OCI-LY1 (cell line): ENCODE measurements at regions not wholly inside any gene's neighbourhood (a gene's known extent, or its start where the extent isn't known, plus 50 kb on each side); places are given as distances from the start of the nearest gene placed in this dataset.

Experiments used
- H2AFZ ChIP-seq: fragments of 200-600 bp; sonication (generic), shearing (Covaris generic); 2 replicates; pipeline ENCODE4 v1.6.0; 2014; ENCODE audit warnings: antibody characterized with exemption, mild to moderate bottlenecking, low read length
- H3F3A ChIP-seq: fragments of 200-600 bp; sonication (generic), shearing (Covaris generic); 2 replicates; pipeline ENCODE4 v1.6.0; 2014; ENCODE audit warnings: mild to moderate bottlenecking, antibody characterized with exemption, low read length, moderate library complexity; ENCODE audit not compliant: insufficient read depth
- H3K27ac ChIP-seq: fragments of 200-600 bp; sonication (generic); 2 replicates; pipeline ENCODE4 v1.5.1; 2014; ENCODE audit warnings: low read length, mixed run types, mild to moderate bottlenecking, low read depth; ENCODE audit not compliant: poor library complexity, severe bottlenecking
- H3K27me3 ChIP-seq: fragments of 200-600 bp; sonication (generic); 2 replicates; pipeline ENCODE4 v1.6.0; 2014; ENCODE audit warnings: antibody characterized with exemption, mild to moderate bottlenecking, low read length, moderate library complexity; ENCODE audit not compliant: insufficient read depth
- H3K36me3 ChIP-seq: fragments of 200-600 bp; sonication (generic); 2 replicates; pipeline ENCODE4 v1.6.1; 2014; ENCODE audit warnings: mild to moderate bottlenecking, antibody characterized with exemption, low read length, moderate library complexity, mixed read lengths; ENCODE audit not compliant: insufficient read depth
- H3K4me1 ChIP-seq: fragments of 200-600 bp; sonication (generic); 2 replicates; pipeline ENCODE4 v1.5.1; 2014; ENCODE audit warnings: mild to moderate bottlenecking, low read length, moderate library complexity; ENCODE audit not compliant: insufficient read depth, severe bottlenecking
- H3K4me2 ChIP-seq: fragments of 200-600 bp; sonication (generic), shearing (Covaris generic); 2 replicates; pipeline ENCODE4 v1.6.1; 2014; ENCODE audit warnings: low read length
- H3K4me3 ChIP-seq: fragments of 200-600 bp; sonication (generic); 2 replicates; pipeline ENCODE4 v1.5.1; 2014; ENCODE audit warnings: low read length, low read depth, mild to moderate bottlenecking, mixed read lengths; ENCODE audit not compliant: poor library complexity, severe bottlenecking
- H3K79me2 ChIP-seq: fragments of 200-600 bp; shearing (Covaris generic); 2 replicates; pipeline ENCODE4 v1.6.1; 2016; ENCODE audit warnings: mixed run types, low read length, mixed read lengths; ENCODE audit not compliant: insufficient read depth
- H3K9ac ChIP-seq: fragments of 200-600 bp; sonication (generic), shearing (Covaris generic); 2 replicates; pipeline ENCODE4 v1.6.1; 2014; ENCODE audit warnings: mild to moderate bottlenecking, low read length, mixed read lengths
- H3K9me2 ChIP-seq: fragments of 200-600 bp; sonication (generic), shearing (Covaris generic); 2 replicates; pipeline ENCODE4 v1.6.1; 2014; ENCODE audit warnings: low read depth, mild to moderate bottlenecking, low read length, mixed read lengths
- H3K9me3 ChIP-seq: fragments of 200-600 bp; shearing (Covaris generic); 2 replicates; pipeline ENCODE4 v1.6.1; 2014; ENCODE audit warnings: low read length, mixed read lengths
- H4K20me1 ChIP-seq: fragments of 200-600 bp; sonication (generic), shearing (Covaris generic); 2 replicates; pipeline ENCODE4 v1.6.0; 2016; ENCODE audit warnings: mild to moderate bottlenecking, low read length; ENCODE audit not compliant: insufficient read depth
- CTCF ChIP-seq: fragments of 200-600 bp; sonication (generic), shearing (Covaris generic); IDR thresholded peaks from 2 replicates; pipeline ENCODE4 v1.5.1; 2017; ENCODE audit warnings: mild to moderate bottlenecking, antibody characterized with exemption, low read length, moderate library complexity, mixed read lengths
- EZH2 ChIP-seq: fragments of 200-600 bp; sonication (generic), shearing (Covaris generic); IDR thresholded peaks from 2 replicates; pipeline ENCODE4 v1.8.0; 2017; ENCODE audit warnings: borderline replicate concordance, mixed run types, mild to moderate bottlenecking, antibody characterized with exemption, low read length, moderate library complexity, mixed read lengths

- Histone ChIP-seq H3K27ac (no peak overlapping the region), H2AFZ (no peak overlapping the region), H3K9me3 (no peaks in the 10 kb centered on the region), H3K36me3 (no peaks in the 10 kb centered on the region), H3K9ac (no peak overlapping the region), H3K79me2 (no peaks in the 10 kb centered on the region), H3F3A (no peaks in the 10 kb centered on the region), H3K27me3 (no peaks in the 10 kb centered on the region), H3K4me2 (no peak overlapping the region), H3K4me1 (no peaks in the 10 kb centered on the region), H3K9me2 (no peaks in the 10 kb centered on the region), H3K4me3 (no peak overlapping the region), H4K20me1 (no peaks in the 10 kb centered on the region)
- TF ChIP-seq EZH2 (no peak), CTCF (no peak)
These were observed 236.6 kb upstream of the NLRP1 start for GRCh38 chr17:5820721-5821456.

- no peaks in the 10 kb centered on the region for H3K36me3 ChIP-seq
- H3K9me2 ChIP-seq: no peaks in the 10 kb centered on the region
- no peaks in the 10 kb centered on the region for H4K20me1 ChIP-seq
- no peak overlapping the region for H3K4me3 ChIP-seq
- H3K4me1 ChIP-seq: no peaks in the 10 kb centered on the region
- TF ChIP-seq EZH2 (no peak), CTCF (no peak)
- H2AFZ ChIP-seq: no peak overlapping the region
- H3K9ac ChIP-seq: no peak overlapping the region
- no peak overlapping the region for H3K27ac ChIP-seq
- no peaks in the 10 kb centered on the region for H3K9me3 ChIP-seq
- no peaks in the 10 kb centered on the region for H3F3A ChIP-seq
- no peaks in the 10 kb centered on the region for H3K79me2 ChIP-seq
- H3K27me3 ChIP-seq: no peaks in the 10 kb centered on the region
- H3K4me2 ChIP-seq: no peak overlapping the region
These were observed 237.5 kb upstream of the NLRP1 start for GRCh38 chr17:5821803-5822202.

- no peaks in the 10 kb centered on the region for H3K36me3 ChIP-seq
- no peak overlapping the region for H3K9ac ChIP-seq
- H3K79me2 ChIP-seq: no peaks in the 10 kb centered on the region
- H3K4me2 ChIP-seq: no peak overlapping the region
- no peaks in the 10 kb centered on the region for H3F3A ChIP-seq
- H3K27me3 ChIP-seq: no peaks in the 10 kb centered on the region
- H3K4me1 ChIP-seq: no peaks in the 10 kb centered on the region
- H3K27ac ChIP-seq: no peak overlapping the region
- H3K4me3 ChIP-seq: no peak overlapping the region
- H4K20me1 ChIP-seq: no peaks in the 10 kb centered on the region
- TF ChIP-seq EZH2: no peak
- no peak for TF ChIP-seq CTCF
- no peaks in the 10 kb centered on the region for H3K9me3 ChIP-seq
- H2AFZ ChIP-seq: no peak overlapping the region
- no peaks in the 10 kb centered on the region for H3K9me2 ChIP-seq
These were observed 238.2 kb upstream of the NLRP1 start for GRCh38 chr17:5822281-5823060.
